MV-4-11 (cell line): ENCODE measurements at regions not wholly inside any gene's neighbourhood (a gene's known extent, or its start where the extent isn't known, plus 50 kb on each side); places are given as distances from the start of the nearest gene placed in this dataset.

Experiments used
- DNase-seq: peaks from one replicate; lab custom pipeline; 2025; lab: John Stamatoyannopoulos, UW

- no peak for DNase-seq
Observed at GRCh38 chr4:30450474-30450873, 269.7 kb upstream of the PCDH7 start.

GRCh38 chr4:30454504-30454903 is 265.7 kb upstream of the PCDH7 start:
- no peak for DNase-seq

- no peak for DNase-seq
Observed at GRCh38 chr4:30456716-30457115, 263.5 kb upstream of the PCDH7 start.

GRCh38 chr4:30460818-30461217 is 259.4 kb upstream of the PCDH7 start:
- no peak for DNase-seq

- no peak for DNase-seq
Observed at GRCh38 chr4:30461218-30461617, 259.0 kb upstream of the PCDH7 start.

GRCh38 chr4:30462445-30463090 is 257.6 kb upstream of the PCDH7 start:
- no peak for DNase-seq

- DNase-seq = no peak
Observed at GRCh38 chr4:30471861-30472260, 248.3 kb upstream of the PCDH7 start.

GRCh38 chr4:30473225-30473624 is 246.9 kb upstream of the PCDH7 start:
- no peak for DNase-seq

GRCh38 chr4:30495251-30495650 is 224.9 kb upstream of the PCDH7 start:
- no peak for DNase-seq

- no peak for DNase-seq
Observed at GRCh38 chr4:30495651-30496310, 224.4 kb upstream of the PCDH7 start.

- DNase-seq = no peak
Observed at GRCh38 chr4:30511751-30512150, 208.4 kb upstream of the PCDH7 start.

GRCh38 chr4:30518211-30518610 is 202.0 kb upstream of the PCDH7 start:
- no peak for DNase-seq

GRCh38 chr4:30525662-30526315 is 194.4 kb upstream of the PCDH7 start:
- no peak for DNase-seq

- no peak for DNase-seq
Observed at GRCh38 chr4:30535255-30535654, 184.9 kb upstream of the PCDH7 start.

GRCh38 chr4:30536231-30536630 is 183.9 kb upstream of the PCDH7 start:
- no peak for DNase-seq

- no peak for DNase-seq
Observed at GRCh38 chr4:30537456-30537855, 182.7 kb upstream of the PCDH7 start.

GRCh38 chr4:30538794-30539193 is 181.4 kb upstream of the PCDH7 start:
- DNase-seq = no peak

GRCh38 chr4:30543057-30543456 is 177.1 kb upstream of the PCDH7 start:
- DNase-seq = no peak

- no peak for DNase-seq
Observed at GRCh38 chr4:30553151-30553550, 167.0 kb upstream of the PCDH7 start.

GRCh38 chr4:30553706-30554105 is 166.5 kb upstream of the PCDH7 start:
- no peak for DNase-seq

GRCh38 chr4:30555775-30556174 is 164.4 kb upstream of the PCDH7 start:
- DNase-seq = no peak

- no peak for DNase-seq
Observed at GRCh38 chr4:30559481-30559880, 160.7 kb upstream of the PCDH7 start.

- no peak for DNase-seq
Observed at GRCh38 chr4:30586850-30587249, 133.3 kb upstream of the PCDH7 start.
